HAP-1 (cell line): ENCODE measurements at regions not wholly inside any gene's neighbourhood (a gene's known extent, or its start where the extent isn't known, plus 50 kb on each side); places are given as distances from the start of the nearest gene placed in this dataset.

Source experiments
- DNase-seq, 2 experiments: peaks; one replicate each; pipeline ENCODE4 v3.0.0-alpha.2; 2016 to 2020; ENCODE audit warnings: low spot score in 2 of 2
- H3K27me3 ChIP-seq: fragments of 250-450 bp; sonication (Bioruptor Pico); 2 replicates; pipeline ENCODE4 v1.5.1; 2020; ENCODE audit warnings: low read depth, mild to moderate bottlenecking, moderate library complexity
- H3K36me3 ChIP-seq: fragments of 250-450 bp; sonication (Bioruptor Pico); replicated peaks from 2 replicates; pipeline ENCODE4 v1.5.1; 2020; ENCODE audit warnings: mild to moderate bottlenecking
- H3K4me1 ChIP-seq: fragments of 250-450 bp; sonication (Bioruptor Pico); 2 replicates; pipeline ENCODE4 v1.5.1; 2020; ENCODE audit warnings: mild to moderate bottlenecking
- H3K4me3 ChIP-seq: fragments of 250-450 bp; sonication (Bioruptor Pico); 2 replicates; pipeline ENCODE4 v1.5.1; 2020; ENCODE audit warnings: mild to moderate bottlenecking, moderate library complexity
- H3K9me3 ChIP-seq: fragments of 250-450 bp; sonication (Bioruptor Pico); 2 replicates; pipeline ENCODE4 v1.5.1; 2020; ENCODE audit warnings: mild to moderate bottlenecking, moderate library complexity
- in situ Hi-C: fragments of 300-500 bp; cut with MboI; formaldehyde crosslinking; loops from 3 replicates; pipeline ENCODE4 v1.14.3; 2020; ENCODE audit warnings: low sequenced_read_pairs, inconsistent platforms, mixed read lengths

- H3K9me3 ChIP-seq, result no peaks in the 10 kb centered on the region
- DNase-seq, result no peak
- no peak overlapping the region for H3K4me3 ChIP-seq
- no peaks in the 10 kb centered on the region for H3K27me3 ChIP-seq
- no peaks in the 10 kb centered on the region for H3K36me3 ChIP-seq
- in situ Hi-C loops, result no loop called here
- no peaks in the 10 kb centered on the region for H3K4me1 ChIP-seq
These were observed 1351.5 kb downstream of the ZPLD1 start for GRCh38 chr3:103786296-103786695.

- in situ Hi-C loops, result no loop called here
- H3K9me3 ChIP-seq, result no peaks in the 10 kb centered on the region
- no peak for DNase-seq
- H3K36me3 ChIP-seq, result no peaks in the 10 kb centered on the region
- no peaks in the 10 kb centered on the region for H3K27me3 ChIP-seq
- H3K4me3 ChIP-seq, result no peak overlapping the region
- H3K4me1 ChIP-seq, result no peaks in the 10 kb centered on the region
These were observed 1352.5 kb downstream of the ZPLD1 start for GRCh38 chr3:103787164-103787871.

GRCh38 chr3:103787879-103788278 lies 1353.1 kb downstream of the ZPLD1 start:
- in situ Hi-C loops, result no loop called here
- H3K9me3 ChIP-seq, result no peaks in the 10 kb centered on the region

GRCh38 chr3:103791786-103792515 lies 1357.1 kb downstream of the ZPLD1 start:
- H3K36me3 ChIP-seq, result no peaks in the 10 kb centered on the region
- no peaks in the 10 kb centered on the region for H3K4me1 ChIP-seq
- H3K27me3 ChIP-seq, result no peaks in the 10 kb centered on the region
- H3K9me3 ChIP-seq, result no peaks in the 10 kb centered on the region
- no peak for DNase-seq
- in situ Hi-C loops, result no loop called here
- H3K4me3 ChIP-seq, result no peak overlapping the region

More at GRCh38 chr3:103787879-103788278, 1353.1 kb downstream of the ZPLD1 start:
- Histone ChIP-seq H3K4me3 (no peak overlapping the region), H3K27me3 (no peaks in the 10 kb centered on the region), H3K4me1 (no peaks in the 10 kb centered on the region), H3K36me3 (no peaks in the 10 kb centered on the region)
- no peak for DNase-seq

GRCh38 chr3:103794656-103795055 lies 1359.8 kb downstream of the ZPLD1 start:
- H3K4me3 ChIP-seq, result no peak overlapping the region
- in situ Hi-C loops, result no loop called here
- peak in 1 of 2 experiments; percentile 3 for DNase-seq
- H3K4me1 ChIP-seq, result no peaks in the 10 kb centered on the region
- H3K9me3 ChIP-seq, result no peaks in the 10 kb centered on the region
- no peaks in the 10 kb centered on the region for H3K36me3 ChIP-seq
- no peaks in the 10 kb centered on the region for H3K27me3 ChIP-seq

- Histone ChIP-seq H3K4me3 (no peak overlapping the region), H3K36me3 (no peaks in the 10 kb centered on the region), H3K27me3 (no peaks in the 10 kb centered on the region), H3K4me1 (no peaks in the 10 kb centered on the region), H3K9me3 (no peaks in the 10 kb centered on the region)
- DNase-seq, result no peak
- in situ Hi-C loops, result no loop called here
These were observed 1361.3 kb downstream of the ZPLD1 start for GRCh38 chr3:103796068-103796467.

GRCh38 chr3:103803787-103804186 lies 1369.0 kb downstream of the ZPLD1 start:
- in situ Hi-C loops, result no loop called here
- H3K4me3 ChIP-seq, result no peak overlapping the region
- H3K27me3 ChIP-seq, result no peaks in the 10 kb centered on the region
- H3K4me1 ChIP-seq, result no peaks in the 10 kb centered on the region
- H3K36me3 ChIP-seq, result no peaks in the 10 kb centered on the region
- H3K9me3 ChIP-seq, result no peaks in the 10 kb centered on the region
- no peak for DNase-seq

- in situ Hi-C loops, result no loop called here
- Histone ChIP-seq H3K27me3 (no peaks in the 10 kb centered on the region), H3K4me1 (no peaks in the 10 kb centered on the region), H3K4me3 (no peak overlapping the region), H3K36me3 (no peaks in the 10 kb centered on the region), H3K9me3 (no peaks in the 10 kb centered on the region)
- DNase-seq, result no peak
These were observed 1375.4 kb downstream of the ZPLD1 start for GRCh38 chr3:103810167-103810566.

GRCh38 chr3:103813955-103814354 lies 1379.1 kb downstream of the ZPLD1 start:
- H3K4me1 ChIP-seq, result no peaks in the 10 kb centered on the region
- no peak overlapping the region for H3K4me3 ChIP-seq
- no peaks in the 10 kb centered on the region for H3K27me3 ChIP-seq
- DNase-seq, result no peak
- in situ Hi-C loops, result no loop called here
- H3K9me3 ChIP-seq, result no peaks in the 10 kb centered on the region
- no peaks in the 10 kb centered on the region for H3K36me3 ChIP-seq

GRCh38 chr3:103818398-103818797 lies 1383.6 kb downstream of the ZPLD1 start:
- no peaks in the 10 kb centered on the region for H3K27me3 ChIP-seq
- no peaks in the 10 kb centered on the region for H3K36me3 ChIP-seq
- H3K4me1 ChIP-seq, result no peaks in the 10 kb centered on the region
- in situ Hi-C loops, result no loop called here
- H3K4me3 ChIP-seq, result no peak overlapping the region
- H3K9me3 ChIP-seq, result no peaks in the 10 kb centered on the region
- no peak for DNase-seq

GRCh38 chr3:103818800-103819199 lies 1384.0 kb downstream of the ZPLD1 start:
- Histone ChIP-seq H3K36me3 (no peaks in the 10 kb centered on the region), H3K4me3 (no peak overlapping the region), H3K4me1 (no peaks in the 10 kb centered on the region), H3K9me3 (no peaks in the 10 kb centered on the region), H3K27me3 (no peaks in the 10 kb centered on the region)
- DNase-seq, result no peak
- in situ Hi-C loops, result no loop called here

- in situ Hi-C loops, result no loop called here
These were observed 1390.8 kb downstream of the ZPLD1 start for GRCh38 chr3:103825586-103825985.

GRCh38 chr3:103829723-103830326 lies 1395.0 kb downstream of the ZPLD1 start:
- Histone ChIP-seq H3K4me3 (no peak overlapping the region), H3K36me3 (no peaks in the 10 kb centered on the region), H3K4me1 (no peaks in the 10 kb centered on the region), H3K9me3 (no peaks in the 10 kb centered on the region), H3K27me3 (no peaks in the 10 kb centered on the region)
- DNase-seq, result no peak
- in situ Hi-C loops, result no loop called here

More at GRCh38 chr3:103825586-103825985, 1390.8 kb downstream of the ZPLD1 start:
- H3K4me3 ChIP-seq, result no peak overlapping the region
- H3K27me3 ChIP-seq, result no peaks in the 10 kb centered on the region
- no peaks in the 10 kb centered on the region for H3K4me1 ChIP-seq
- H3K36me3 ChIP-seq, result no peaks in the 10 kb centered on the region
- no peaks in the 10 kb centered on the region for H3K9me3 ChIP-seq
- no peak for DNase-seq
